SK-N-SH (cell line): ENCODE measurements at regions not wholly inside any gene's neighbourhood (a gene's known extent, or its start where the extent isn't known, plus 50 kb on each side); places are given as distances from the start of the nearest gene placed in this dataset.

Experiments used
- CTCF ChIA-PET: fragments of 300-600, 350-600 bp; formaldehyde crosslinking; extraction: SDS; loops from one replicate; lab custom pipeline; 2021; lab: Yijun Ruan, JAX
- POLR2A ChIA-PET: fragments of 350-600 bp; sonication (Branson Sonifier 250); formaldehyde crosslinking; extraction: SDS; loops from one replicate; lab custom pipeline; 2020; ENCODE audit warnings: antibody characterized with exemption, inconsistent platforms; lab: Yijun Ruan, JAX
- DNase-seq: peaks from one replicate; pipeline ENCODE4 v3.0.0; 2012
- H2AFZ ChIP-seq: fragments of 200-600 bp; sonication (generic); 2 replicates; pipeline ENCODE4 v1.8.1; 2016; ENCODE audit warnings: antibody characterized with exemption, mild to moderate bottlenecking, low read depth
- H3F3A ChIP-seq: fragments of 200-600 bp; sonication (generic); replicated peaks from 2 replicates; pipeline ENCODE3; 2016; ENCODE audit warnings: antibody characterized with exemption, mild to moderate bottlenecking; ENCODE audit not compliant: insufficient read depth
- H3K27ac ChIP-seq, 2 experiments: fragments of 200-500 bp in 1 of 2; fragments of 200-600 bp in 1 of 2; sonication (Bioruptor generic) in 1 of 2; sonication (generic), shearing (Covaris generic) in 1 of 2; 2 replicates each; pipeline versions ENCODE4 v1.5.1 to v1.6.1; 2014 to 2016; ENCODE audit warnings: low read depth in 2 of 2, inconsistent platforms in 1 of 2, low read length in 1 of 2, mild to moderate bottlenecking in 1 of 2, mixed read lengths in 1 of 2
- H3K27me3 ChIP-seq: fragments of 200-600 bp; sonication (generic), shearing (Covaris generic); 2 replicates; pipeline ENCODE4 v1.6.1; 2016; ENCODE audit warnings: mixed run types; ENCODE audit not compliant: insufficient read depth
- H3K36me3 ChIP-seq, 2 experiments: fragments of 200-500 bp in 1 of 2; fragments of 200-600 bp in 1 of 2; sonication (Bioruptor generic) in 1 of 2; sonication (generic) in 1 of 2; replicated peaks in 1 of 2; 2 replicates each; pipeline versions ENCODE3 to v1.5.1; 2014 to 2016; ENCODE audit warnings: low read length in 1 of 2, mild to moderate bottlenecking in 1 of 2; ENCODE audit not compliant: insufficient read depth in 2 of 2, control insufficient read depth in 1 of 2
- H3K4me1 ChIP-seq, 2 experiments: fragments of 200-500 bp in 1 of 2; fragments of 200-600 bp in 1 of 2; sonication (Bioruptor generic) in 1 of 2; sonication (generic), shearing (Covaris generic) in 1 of 2; 2 replicates each; pipeline versions ENCODE4 v1.5.1 to v1.6.1; 2014 to 2016; ENCODE audit warnings: low read depth in 1 of 2, low read length in 1 of 2, mixed run types in 1 of 2; ENCODE audit not compliant: insufficient read depth in 2 of 2, control insufficient read depth in 1 of 2
- H3K4me2 ChIP-seq: fragments of 200-600 bp; sonication (generic), shearing (Covaris generic); 2 replicates; pipeline ENCODE4 v1.6.1; 2017; ENCODE audit warnings: mixed run types
- H3K4me3 ChIP-seq, 2 experiments: fragments of 200-500 bp in 1 of 2; fragments of 200-600 bp in 1 of 2; sonication (Bioruptor generic) in 1 of 2; sonication (generic), shearing (Covaris generic) in 1 of 2; 2 replicates each; pipeline versions ENCODE4 v1.5.1 to v1.8.1; 2014 to 2016; ENCODE audit warnings: low read depth in 2 of 2, inconsistent platforms in 1 of 2, low read length in 1 of 2, mild to moderate bottlenecking in 1 of 2, mixed read lengths in 1 of 2, moderate library complexity in 1 of 2
- H3K79me2 ChIP-seq: fragments of 200-600 bp; sonication (generic); 2 replicates; pipeline ENCODE4 v1.8.1; 2017; ENCODE audit warnings: mild to moderate bottlenecking; ENCODE audit not compliant: insufficient read depth
- H3K9ac ChIP-seq: fragments of 200-600 bp; sonication (generic); 2 replicates; pipeline ENCODE4 v1.6.1; 2017; ENCODE audit warnings: mixed run types
- H3K9me2 ChIP-seq: fragments of 200-600 bp; sonication (generic); 2 replicates; pipeline ENCODE4 v1.6.1; 2017; ENCODE audit warnings: mixed run types
- H3K9me3 ChIP-seq: fragments of 200-600 bp; sonication (generic); 2 replicates; pipeline ENCODE4 v1.6.1; 2017; ENCODE audit warnings: mixed run types, mild to moderate bottlenecking, moderate library complexity
- H4K20me1 ChIP-seq: fragments of 200-600 bp; sonication (generic); 2 replicates; pipeline ENCODE4 v1.6.1; 2017; ENCODE audit warnings: mild to moderate bottlenecking, mixed run types; ENCODE audit not compliant: insufficient read depth
- FOSL2 ChIP-seq: IDR thresholded peaks from 2 replicates; pipeline ENCODE4 v1.4.0; 2012; ENCODE audit warnings: low read depth, mild to moderate bottlenecking, moderate library complexity, borderline replicate concordance
- FOXJ3 ChIP-seq: sonication (generic); formaldehyde crosslinking; IDR thresholded peaks from 2 replicates; pipeline ENCODE4 v1.5.1; 2020; ENCODE audit warnings: mild to moderate bottlenecking, missing genetic modification reagents
- FOXM1 ChIP-seq: IDR thresholded peaks from 2 replicates; pipeline ENCODE4 v1.4.0; 2012; ENCODE audit warnings: low read depth, mild to moderate bottlenecking
- GABPA ChIP-seq: IDR thresholded peaks from 2 replicates; pipeline ENCODE4 v1.4.0; 2012; ENCODE audit warnings: low read depth, mild to moderate bottlenecking
- IRF3 ChIP-seq: fragments of 150-350 bp; IDR thresholded peaks from 2 replicates; pipeline ENCODE4 v1.6.1; 2016; ENCODE audit warnings: mild to moderate bottlenecking, low read depth, low read length
- MAX ChIP-seq: IDR thresholded peaks from 2 replicates; pipeline ENCODE4 v1.4.0; 2012; ENCODE audit warnings: low read depth
- NFIC ChIP-seq: IDR thresholded peaks from 2 replicates; pipeline ENCODE4 v1.4.0; 2012; ENCODE audit warnings: borderline replicate concordance
- RCOR1 ChIP-seq: fragments of 150-350 bp; IDR thresholded peaks from 2 replicates; pipeline ENCODE4 v1.6.1; 2017; ENCODE audit warnings: antibody characterized with exemption, low read length
- REST ChIP-seq: IDR thresholded peaks from 2 replicates; pipeline ENCODE4 v1.6.1; 2012; ENCODE audit warnings: mild to moderate bottlenecking, low read depth, low read length, moderate library complexity
- RXRA ChIP-seq: IDR thresholded peaks from 2 replicates; pipeline ENCODE4 v1.4.0; 2012; ENCODE audit warnings: low read depth, mild to moderate bottlenecking, borderline replicate concordance
- SIN3A ChIP-seq: IDR thresholded peaks from 2 replicates; pipeline ENCODE4 v1.6.1; 2012; ENCODE audit warnings: low read depth, mild to moderate bottlenecking, low read length, moderate library complexity, borderline replicate concordance
- SMC3 ChIP-seq: IDR thresholded peaks from 2 replicates; pipeline ENCODE4 v1.6.1; 2012; ENCODE audit warnings: low read depth, low read length, improper control_type of control experiment
- TAF1 ChIP-seq: IDR thresholded peaks from 2 replicates; pipeline ENCODE4 v1.6.1; 2012; ENCODE audit warnings: low read depth, mild to moderate bottlenecking, low read length, moderate library complexity, borderline replicate concordance
- USF1 ChIP-seq: IDR thresholded peaks from 2 replicates; pipeline ENCODE4 v1.4.0; 2012; ENCODE audit warnings: low read depth, borderline replicate concordance
- USF2 ChIP-seq: fragments of 150-350 bp; IDR thresholded peaks from 2 replicates; pipeline ENCODE4 v1.6.1; 2017; ENCODE audit warnings: antibody characterized with exemption, low read length, low read depth, borderline replicate concordance
- YY1 ChIP-seq: IDR thresholded peaks from 2 replicates; pipeline ENCODE4 v1.4.0; 2012; ENCODE audit warnings: low read depth, mild to moderate bottlenecking
- ZBTB33 ChIP-seq: IDR thresholded peaks from 2 replicates; pipeline ENCODE4 v1.4.0; 2012; ENCODE audit warnings: low read depth, borderline replicate concordance
- WGBS: methylation state at CpG from one replicate; pipeline ENCODE4 v1.1.6; 2017; ENCODE audit warnings: low lambda C conversion rate; 5-methylcytosine and 5-hydroxymethylcytosine counted together

- no peak for DNase-seq
- Histone ChIP-seq H3F3A (no peaks in the 10 kb centered on the region), H2AFZ (no peak overlapping the region), H3K36me3 (no peaks in the 10 kb centered on the region), H3K79me2 (no peaks in the 10 kb centered on the region), H3K27ac (no peak overlapping the region), H3K27me3 (no peaks in the 10 kb centered on the region), H3K4me2 (no peak overlapping the region), H4K20me1 (no peaks in the 10 kb centered on the region), H3K4me1 (no peaks in the 10 kb centered on the region), H3K9ac (no peak overlapping the region), H3K4me3 (no peak overlapping the region), H3K9me3 (no peaks in the 10 kb centered on the region), H3K9me2 (no peaks in the 10 kb centered on the region)
- no peak for TF ChIP-seq SMC3
- no peak for TF ChIP-seq NFIC
- TF ChIP-seq SIN3A: no peak
- no peak for TF ChIP-seq ZBTB33
- no peak for TF ChIP-seq RCOR1
- no peak for TF ChIP-seq USF1
- TF ChIP-seq MAX: no peak
- no peak for TF ChIP-seq YY1
- TF ChIP-seq FOXM1: no peak
- TF ChIP-seq USF2: no peak
- TF ChIP-seq TAF1: no peak
- ChIA-PET POLR2A (no interaction called here), CTCF (no interaction called here)
- 2% methylated on average over 3 of the region's 3 CpGs for WGBS
Measured at GRCh38 chr14:84343656-84344055, 1186.3 kb upstream of the FLRT2 start.

- Histone ChIP-seq H3K27ac (no peak overlapping the region), H3K36me3 (no peaks in the 10 kb centered on the region), H4K20me1 (no peaks in the 10 kb centered on the region), H3K79me2 (no peaks in the 10 kb centered on the region), H2AFZ (no peak overlapping the region), H3K4me1 (no peaks in the 10 kb centered on the region), H3K9me2 (no peaks in the 10 kb centered on the region), H3F3A (no peaks in the 10 kb centered on the region), H3K4me2 (no peak overlapping the region), H3K4me3 (no peak overlapping the region), H3K27me3 (no peaks in the 10 kb centered on the region), H3K9ac (no peak overlapping the region), H3K9me3 (no peaks in the 10 kb centered on the region)
- no peak for DNase-seq
- ChIA-PET CTCF (no interaction called here), POLR2A (no interaction called here)
- TF ChIP-seq FOXJ3 (CRISPR knock-in tag): no peak
- TF ChIP-seq REST: no peak
- TF ChIP-seq RXRA: no peak
- no peak for TF ChIP-seq IRF3
- TF ChIP-seq GABPA: no peak
- TF ChIP-seq RCOR1: no peak
- TF ChIP-seq FOXM1: no peak
- TF ChIP-seq TAF1: no peak
- no peak for TF ChIP-seq FOSL2
Measured at GRCh38 chr14:84351646-84352045, 1178.3 kb upstream of the FLRT2 start.
